Lung (tissue), 11 donors: ENCODE measurements at regions not wholly inside any gene's neighbourhood (a gene's known extent, or its start where the extent isn't known, plus 50 kb on each side); places are given as distances from the start of the nearest gene placed in this dataset.

Experiments
- ATAC-seq: fragments of 200-7000 bp; cut with Tn5 transposase; one replicate; pipeline ENCODE4 v1.9.1; 2020; ENCODE audit warnings: moderate number of reproducible peaks; ENCODE audit not compliant: insufficient read depth, low FRiP score
- DNase-seq, 3 donors: peaks; one replicate each; pipeline ENCODE4 v3.0.0-alpha.2; 2013 to 2017
- H3K27ac ChIP-seq, 2 donors: one replicate each; pipeline ENCODE4 v1.5.1; 2013; ENCODE audit warnings: mild to moderate bottlenecking in 2 of 2, moderate library complexity in 2 of 2, control low read depth in 1 of 2, inconsistent platforms in 1 of 2, low read depth in 1 of 2, low read length in 1 of 2
- H3K27me3 ChIP-seq, 3 donors: one replicate each; pipeline ENCODE4 v1.5.1; 2013; ENCODE audit warnings: low read length in 2 of 3; ENCODE audit not compliant: control insufficient read depth in 3 of 3, insufficient read depth in 3 of 3
- H3K36me3 ChIP-seq, 4 donors: one replicate each; pipeline ENCODE4 v1.5.1; 2013; ENCODE audit warnings: low read length in 4 of 4, mild to moderate bottlenecking in 1 of 4, moderate library complexity in 1 of 4; ENCODE audit not compliant: control insufficient read depth in 4 of 4, insufficient read depth in 4 of 4
- H3K4me1 ChIP-seq, 5 donors: one replicate each; pipeline ENCODE4 v1.5.1; 2013; ENCODE audit warnings: low read length in 5 of 5, mild to moderate bottlenecking in 2 of 5, moderate library complexity in 1 of 5; ENCODE audit not compliant: control insufficient read depth in 5 of 5, insufficient read depth in 5 of 5
- H3K4me3 ChIP-seq: one replicate; pipeline ENCODE4 v1.5.1; 2013; ENCODE audit warnings: mild to moderate bottlenecking, control low read depth, moderate library complexity
- H3K9ac ChIP-seq, 2 donors: one replicate each; pipeline ENCODE4 v1.5.1; 2013; ENCODE audit warnings: low read length in 2 of 2, control low read depth in 1 of 2; ENCODE audit not compliant: insufficient read depth in 1 of 2
- H3K9me3 ChIP-seq, 4 donors: one replicate each; pipeline ENCODE4 v1.5.1; 2013; ENCODE audit warnings: low read length in 3 of 4, mild to moderate bottlenecking in 1 of 4, moderate library complexity in 1 of 4; ENCODE audit not compliant: control insufficient read depth in 4 of 4, insufficient read depth in 3 of 4
- CTCF ChIP-seq: IDR thresholded peaks from 2 replicates; pipeline ENCODE4 v1.5.1; 2012; ENCODE audit warnings: mild to moderate bottlenecking; ENCODE audit errors: control extremely low read depth, extremely low read depth
- WGBS, 2 donors: extraction: QIAGEN DNeasy Blood & Tissue Kit; methylation state at CpG; one replicate each; pipeline ENCODE4 v1.1.7; 2013; 5-methylcytosine and 5-hydroxymethylcytosine counted together
- donor health status: control.
- donor health status: control.
- donor health status: Bipolar disorder and iron deficiency.
- donor health status: healthy.
- donor health status: DM: yes; HTN: yes; CAD: no.

GRCh38 chr22:22981670-22982571 lies 88.4 kb upstream of the GNAZ start:
- TF ChIP-seq CTCF = no peak
- no peaks in the 10 kb centered on the region for H3K27me3 ChIP-seq
- no peaks in the 10 kb centered on the region for H3K4me1 ChIP-seq
- ATAC-seq (no peak), DNase-seq (no peak)
- H3K9ac ChIP-seq = no peak overlapping the region
- H3K9me3 ChIP-seq = peaks cover 0 to 6% (median 1%) of the 10 kb centered on the region in 4 donors
- 62 to 65% methylated on average over 3 of the region's 3 CpGs for WGBS, 2 donors
- H3K36me3 ChIP-seq = no peaks in the 10 kb centered on the region
- H3K4me3 ChIP-seq = no peak overlapping the region
- no peak overlapping the region for H3K27ac ChIP-seq

GRCh38 chr22:22982616-22983015 lies 87.7 kb upstream of the GNAZ start:
- Histone ChIP-seq H3K9me3 (peaks cover 0 to 6% (median 1%) of the 10 kb centered on the region in 4 donors), H3K4me3 (no peak overlapping the region), H3K4me1 (no peaks in the 10 kb centered on the region), H3K27me3 (no peaks in the 10 kb centered on the region), H3K9ac (no peak overlapping the region), H3K27ac (no peak overlapping the region), H3K36me3 (no peaks in the 10 kb centered on the region)
- no peak for ATAC-seq
- no peak for TF ChIP-seq CTCF
- no peak for DNase-seq
- 73 to 84% methylated on average over 2 of the region's 2 CpGs for WGBS, 2 donors

DNA sequence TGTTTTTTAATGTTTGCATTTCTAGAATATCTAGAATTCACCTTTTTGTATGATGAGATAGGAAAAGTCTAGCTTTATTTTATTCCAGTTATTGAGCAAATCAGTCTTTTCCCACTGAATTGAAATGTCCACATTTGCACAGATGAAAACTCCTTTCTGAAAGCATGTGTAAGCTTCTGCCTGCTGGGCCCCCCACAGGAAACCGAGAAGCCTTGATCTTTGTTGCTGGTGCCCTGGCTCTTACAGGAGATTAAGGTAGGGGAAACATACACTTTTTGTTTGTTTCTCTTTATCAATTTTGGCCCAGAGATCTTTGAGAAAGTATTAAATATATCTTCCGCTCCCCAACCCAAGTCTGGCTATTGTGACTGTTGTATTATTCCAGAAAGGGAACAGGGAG lies 87.2 kb upstream of the GNAZ start:
- Histone ChIP-seq H3K9me3 (peaks cover 0 to 6% (median 1%) of the 10 kb centered on the region in 4 donors), H3K4me3 (no peak overlapping the region), H3K27ac (no peak overlapping the region), H3K9ac (no peak overlapping the region), H3K36me3 (no peaks in the 10 kb centered on the region), H3K27me3 (no peaks in the 10 kb centered on the region), H3K4me1 (no peaks in the 10 kb centered on the region)
- ATAC-seq = no peak
- DNase-seq = no peak
- no peak for TF ChIP-seq CTCF
- WGBS, 2 donors = 72 to 74% methylated on average over 2 of the region's 2 CpGs
